GM12878 (cell line): ENCODE measurements at regions not wholly inside any gene's neighbourhood (a gene's known extent, or its start where the extent isn't known, plus 50 kb on each side); places are given as distances from the start of the nearest gene placed in this dataset.
A peak's percentile ranks its signal among the peaks of the same experiment; 100 is the strongest.

Source experiments
- ATAC-seq: fragments of 200-7000 bp; cut with Tn5 transposase; 3 replicates; pipeline ENCODE4 v1.9.1; 2020; ENCODE audit warnings: mild to moderate bottlenecking, moderate library complexity
- BruUV-seq: library from RNA; stranded (reverse); fragments of 400-500 nt; replicated peaks from 2 replicates; lab custom pipeline; 2021; lab: Mats Ljungman, UMichigan
- CTCF ChIA-PET: fragments of 300-600 bp; sonication (Branson Sonifier 250); formaldehyde crosslinking; extraction: SDS; loops from one replicate; lab custom pipeline; 2021; ENCODE audit warnings: inconsistent platforms; lab: Yijun Ruan, JAX
- POLR2A ChIA-PET: fragments of 350-600 bp; formaldehyde crosslinking; extraction: SDS; loops from one replicate; lab custom pipeline; 2021; ENCODE audit warnings: inconsistent platforms; lab: Charles Lee
- RAD21 ChIA-PET: fragments of 300-600 bp; sonication (Branson Sonifier 250); formaldehyde crosslinking; loops from one replicate; lab custom pipeline; 2023; ENCODE audit warnings: antibody characterized with exemption; ENCODE audit not compliant: unreplicated experiment; lab: Charles Lee
- SMC1A ChIA-PET: fragments of 300-600 bp; sonication (Branson Sonifier 250); formaldehyde crosslinking; loops from one replicate; lab custom pipeline; 2023; ENCODE audit not compliant: unreplicated experiment, uncharacterized antibody; lab: Charles Lee
- DNase-seq: peaks from one replicate; pipeline ENCODE4 v3.0.0-alpha.2; 2011; ENCODE audit warnings: low read depth, low spot score
- FAIRE-seq: peaks from 3 replicates; lab custom pipeline; 2011; peaks lifted over from hg19 to GRCh38; lab: Jason Lieb, UNC
- H2AFZ ChIP-seq: 2 replicates; pipeline ENCODE4 v1.6.0; 2011; ENCODE audit warnings: low read depth, low read length, control low read depth; ENCODE audit not compliant: control insufficient read depth
- H3K27ac ChIP-seq: 2 replicates; pipeline ENCODE4 v1.5.1; 2011; ENCODE audit warnings: control low read depth; ENCODE audit not compliant: control insufficient read depth, insufficient read depth
- H3K27me3 ChIP-seq, 2 experiments: replicated peaks in 1 of 2; 2 replicates each; pipeline versions ENCODE4 v1.6.0 to v1.6.1; 2011; ENCODE audit warnings: low read length in 1 of 2; ENCODE audit not compliant: control insufficient read depth in 2 of 2, insufficient read depth in 2 of 2
- H3K36me3 ChIP-seq, 2 experiments: 2 replicates each; pipeline ENCODE4 v1.5.1; 2011; ENCODE audit warnings: low read length in 1 of 2; ENCODE audit not compliant: control insufficient read depth in 2 of 2, insufficient read depth in 2 of 2
- H3K4me1 ChIP-seq: 2 replicates; pipeline ENCODE4 v1.6.1; 2011; ENCODE audit warnings: mild to moderate bottlenecking, low read length, moderate library complexity, mixed read lengths; ENCODE audit not compliant: control insufficient read depth, insufficient read depth
- H3K4me2 ChIP-seq: 2 replicates; pipeline ENCODE4 v1.6.0; 2011; ENCODE audit warnings: control low read depth; ENCODE audit not compliant: control insufficient read depth, insufficient read depth
- H3K4me3 ChIP-seq: fragments of 200-600 bp; sonication (generic); 2 replicates; pipeline ENCODE4 v1.5.1; 2016
- H3K79me2 ChIP-seq: 2 replicates; pipeline ENCODE4 v1.6.0; 2011; ENCODE audit warnings: low read length; ENCODE audit not compliant: control insufficient read depth, insufficient read depth
- H3K9ac ChIP-seq: 2 replicates; pipeline ENCODE4 v1.8.0; 2011; ENCODE audit warnings: low read length, control low read depth, mixed read lengths; ENCODE audit not compliant: control insufficient read depth, insufficient read depth
- H3K9me3 ChIP-seq: replicated peaks from 3 replicates; pipeline ENCODE4 v1.5.1; 2011; ENCODE audit warnings: mild to moderate bottlenecking, low read length; ENCODE audit not compliant: control insufficient read depth, insufficient read depth
- H4K20me1 ChIP-seq: 2 replicates; pipeline ENCODE4 v1.6.0; 2011; ENCODE audit not compliant: control insufficient read depth, insufficient read depth
- BHLHE40 ChIP-seq, 2 experiments: fragments of 450-650 bp in 1 of 2; IDR thresholded peaks; 2 replicates each; pipeline ENCODE4 v1.6.1; 2011 to 2017; ENCODE audit warnings: low read depth in 2 of 2, borderline replicate concordance in 1 of 2, improper control_type of control experiment in 1 of 2, low read length in 1 of 2, mild to moderate bottlenecking in 1 of 2
- DPF2 ChIP-seq: fragments of 450-650 bp; IDR thresholded peaks from 2 replicates; pipeline ENCODE4 v1.6.1; 2017; ENCODE audit warnings: mild to moderate bottlenecking
- KLF5 ChIP-seq: fragments of 450-650 bp; IDR thresholded peaks from 2 replicates; pipeline ENCODE4 v1.6.1; 2014; ENCODE audit warnings: mild to moderate bottlenecking; ENCODE audit not compliant: partially characterized antibody
- NFIC ChIP-seq: IDR thresholded peaks from 2 replicates; pipeline ENCODE4 v1.6.1; 2012; ENCODE audit warnings: low read depth, mild to moderate bottlenecking, inconsistent platforms, low read length, moderate library complexity
- ZNF24 ChIP-seq: fragments of 450-650 bp; IDR thresholded peaks from 2 replicates; pipeline ENCODE4 v1.6.1; 2017; ENCODE audit warnings: antibody characterized with exemption, mild to moderate bottlenecking
- WGBS: methylation state at CpG from one replicate; pipeline ENCODE4 v1.1.6; 2016; ENCODE audit warnings: low lambda C conversion rate; ENCODE audit not compliant: insufficient replicate concordance, insufficient coverage; ENCODE audit errors: missing lambda C conversion rate; 5-methylcytosine and 5-hydroxymethylcytosine counted together
- in situ Hi-C: fragments of 300-500 bp; cut with MboI; formaldehyde crosslinking; loops from 9 replicates; pipeline ENCODE4 v1.14.3; 2018; ENCODE audit warnings: mixed read lengths
- intact Hi-C: fragments of 100-400 bp; cut with micrococcal nuclease; formaldehyde crosslinking; loops from one replicate; pipeline ENCODE4 v1.14.2; 2022; ENCODE audit not compliant: unreplicated experiment

GRCh38 chr14:71499018-71499417, 433.2 kb upstream of the RGS6 start:
- H3K27me3 ChIP-seq = no peaks in the 10 kb centered on the region
- peak overlapping the region; percentile 76 for H3K4me2 ChIP-seq
- peaks cover 43% of the 10 kb centered on the region for H3K4me1 ChIP-seq
- no peak for TF ChIP-seq KLF5
- TF ChIP-seq BHLHE40 (IDR thresholded peaks at IDR 0.05; ENCODE audit: borderline replicate concordance in 1 of 2, low read depth in 2 of 2, low read length in 1 of 2) = peak; percentile 70 to 78; a peak in 3 of 4 replicates
- TF ChIP-seq, all 136 proteins: peak for 1
- peaks cover 62% of the 10 kb centered on the region for H3K79me2 ChIP-seq
- POLR2A ChIA-PET = interaction anchor here (1.0 to 3.6 kb wide), 15 partner anchors 9 to 171 kb away, joined by 3 to 25 read pairs (median 6); no protein-coding TSS in a partner anchor
- H3K9ac ChIP-seq = peak overlapping the region; percentile 69
- H3K9me3 ChIP-seq = peaks cover 8% of the 10 kb centered on the region; the same call in 2 of the 3 replicates
- WGBS = 91% methylated on average over 3 of the region's 3 CpGs
- intact Hi-C loops = loop anchor here (2.0 to 5.0 kb wide), 5 partner anchors 26 to 176 kb away; no protein-coding TSS in a partner anchor
- BruUV-seq = no TSS peak
- H2AFZ ChIP-seq = no peak overlapping the region
- FAIRE-seq = no peak
- 0 out of 4 replicates have a peak, but pooled peaks cover 0 to 2% of the 10 kb centered on the region in 2 experiments for H3K36me3 ChIP-seq
- SMC1A ChIA-PET = interaction anchor here (0.7 to 5.6 kb wide), 34 partner anchors 9 to 222 kb away, joined by 3 to 75 read pairs (median 5); no protein-coding TSS in a partner anchor
- 0 out of 3 replicates have a peak, but pooled peaks have one; percentile 2 for ATAC-seq
- RAD21 ChIA-PET = interaction anchor here (1.0 to 9.5 kb wide), 22 partner anchors 9 to 356 kb away, joined by 3 to 151 read pairs (median 7); partner anchors contain the start of gene SIPA1L1
- no peak for DNase-seq
- no peaks in the 10 kb centered on the region for H4K20me1 ChIP-seq
- CTCF ChIA-PET = interaction anchor here (1.2 to 2.7 kb wide), 7 partner anchors 13 to 136 kb away, joined by 4 to 18 read pairs (median 9); no protein-coding TSS in a partner anchor
- peak overlapping the region; percentile 94 for H3K27ac ChIP-seq
- in situ Hi-C loops = loop anchor here (5.0 kb wide), 1 partner anchor 177 kb away; the partner anchor contains the start of gene SIPA1L1
- H3K4me3 ChIP-seq = no peak overlapping the region

GRCh38 chr14:71507681-71508080, 424.5 kb upstream of the RGS6 start:
- ChIA-PET RAD21 (interaction anchor here (0.8 to 1.7 kb wide), 4 partner anchors 8 to 47 kb away, joined by 3 to 5 read pairs (median 4); no protein-coding TSS in a partner anchor), CTCF (interaction anchor here (0.8 to 1.2 kb wide), 2 partner anchors 16 to 78 kb away, joined by 3 read pairs; no protein-coding TSS in a partner anchor), POLR2A (interaction anchor here (1.0 kb wide), 1 partner anchor 9 kb away, joined by 3 read pairs; no protein-coding TSS in a partner anchor), SMC1A (interaction anchor here (0.6 to 2.1 kb wide), 11 partner anchors 8 to 155 kb away, joined by 3 to 6 read pairs (median 4); no protein-coding TSS in a partner anchor)
- no peak overlapping the region for H3K27ac ChIP-seq
- H3K9ac ChIP-seq = no peak overlapping the region
- H3K9me3 ChIP-seq = no peaks in the 10 kb centered on the region; the same call in 2 of the 3 replicates
- FAIRE-seq (no peak), DNase-seq (no peak), ATAC-seq (no peak)
- H3K4me3 ChIP-seq = no peak overlapping the region
- H3K27me3 ChIP-seq = no peaks in the 10 kb centered on the region
- no peak overlapping the region for H2AFZ ChIP-seq
- 97% methylated on average over 3 of the region's 3 CpGs for WGBS
- intact Hi-C loops = no loop called here
- BruUV-seq = no TSS peak
- H3K4me2 ChIP-seq = no peak overlapping the region
- no peaks in the 10 kb centered on the region for H3K4me1 ChIP-seq
- TF ChIP-seq NFIC (no peak), DPF2 (no peak), ZNF24 (peak; percentile 78; the same call in 1 of the 2 replicates)
- in situ Hi-C loops = no loop called here
- H3K36me3 ChIP-seq = peaks cover 0 to 4% of the 10 kb centered on the region in 2 experiments; a peak in 1 of 4 replicates
- H3K79me2 ChIP-seq = peaks cover 24% of the 10 kb centered on the region
- H4K20me1 ChIP-seq = no peaks in the 10 kb centered on the region
